ENCODE measurements at regions not wholly inside any gene's neighbourhood (a gene's known extent, or its start where the extent isn't known, plus 50 kb on each side); places are given as distances from the start of the nearest gene placed in this dataset.

- Histone ChIP-seq H3K4me2 (ENCODE audit: insufficient read depth, low read length, poor library complexity, severe bottlenecking) (no peak overlapping the region), H2AK5ac (ENCODE audit: low read depth, low read length) (no peak overlapping the region), H3K4me1 (ENCODE audit: control insufficient read depth in 2 of 2, insufficient read depth in 1 of 2, low read depth in 1 of 2, low read length in 2 of 2) (peaks cover 3 to 5% of the 10 kb centered on the region in 2 donors), H3K14ac (ENCODE audit: low read length) (no peak overlapping the region), H3K9me3 (replicated peaks in 1 of 2; ENCODE audit: control insufficient read depth in 2 of 2, insufficient read depth in 1 of 2, low read depth in 1 of 2, low read length in 2 of 2) (peaks cover 0 to 3% of the 10 kb centered on the region in 2 donors), H3K27me3 (ENCODE audit: control insufficient read depth in 3 of 3, insufficient read depth in 3 of 3, low read depth in 1 of 3, low read length in 3 of 3) (no peaks in the 10 kb centered on the region), H2BK12ac (ENCODE audit: low read length) (no peak overlapping the region), H2BK15ac (ENCODE audit: low read length) (no peak overlapping the region), H4K8ac (ENCODE audit: low read depth, low read length) (no peak overlapping the region), H2BK120ac (ENCODE audit: low read depth, low read length) (no peak overlapping the region), H3K23ac (ENCODE audit: low read depth, low read length, poor library complexity) (no peak overlapping the region), H3K4me3 (ENCODE audit: low read length in 2 of 2) (no peak overlapping the region), H2AFZ (ENCODE audit: low read length) (peak overlapping the region; percentile 82), H3K27ac (replicated peaks; ENCODE audit: low read length) (no peak overlapping the region), H3K18ac (ENCODE audit: low read length) (no peak overlapping the region), H3K79me1 (ENCODE audit: low read depth, low read length) (no peaks in the 10 kb centered on the region), H3K9ac (ENCODE audit: low read depth, low read length, poor library complexity) (no peak overlapping the region), H2BK5ac (ENCODE audit: low read length) (no peak overlapping the region), H4K91ac (ENCODE audit: low read depth, low read length, poor library complexity) (no peak overlapping the region), H3K36me3 (replicated peaks in 1 of 2; ENCODE audit: control insufficient read depth in 2 of 2, insufficient read depth in 2 of 2, low read length in 2 of 2) (no peaks in the 10 kb centered on the region), H3K4ac (ENCODE audit: low read length) (no peak overlapping the region)
- no CpG with 5 or more reads among the region's 2 CpGs for WGBS, 2 donors (ENCODE audit: extremely low coverage in 2 of 2, insufficient read length in 2 of 2, insufficient replicate concordance in 1 of 2)
- DNase-seq (ENCODE audit: low spot score), result no peak
These were observed 380.3 kb upstream of the PDE3A start for GRCh38 chr12:19988001-19988400.

GRCh38 chr12:19988459-19988873 is 379.9 kb upstream of the PDE3A start:
- Histone ChIP-seq H2BK5ac (ENCODE audit: low read length) (no peak overlapping the region), H2AK5ac (ENCODE audit: low read depth, low read length) (no peak overlapping the region), H3K14ac (ENCODE audit: low read length) (no peak overlapping the region), H3K27me3 (ENCODE audit: control insufficient read depth in 3 of 3, insufficient read depth in 3 of 3, low read depth in 1 of 3, low read length in 3 of 3) (no peaks in the 10 kb centered on the region), H3K18ac (ENCODE audit: low read length) (peak overlapping the region; percentile 35), H2BK12ac (ENCODE audit: low read length) (no peak overlapping the region), H3K9ac (ENCODE audit: low read depth, low read length, poor library complexity) (no peak overlapping the region), H4K91ac (ENCODE audit: low read depth, low read length, poor library complexity) (no peak overlapping the region), H3K4me2 (ENCODE audit: insufficient read depth, low read length, poor library complexity, severe bottlenecking) (no peak overlapping the region), H4K8ac (ENCODE audit: low read depth, low read length) (no peak overlapping the region), H3K79me1 (ENCODE audit: low read depth, low read length) (no peaks in the 10 kb centered on the region), H2BK15ac (ENCODE audit: low read length) (no peak overlapping the region), H3K4me3 (ENCODE audit: low read length in 2 of 2) (no peak overlapping the region), H3K4me1 (ENCODE audit: control insufficient read depth in 2 of 2, insufficient read depth in 1 of 2, low read depth in 1 of 2, low read length in 2 of 2) (peaks cover 3 to 5% of the 10 kb centered on the region in 2 donors), H2AFZ (ENCODE audit: low read length) (peak overlapping the region; percentile 82), H3K4ac (ENCODE audit: low read length) (no peak overlapping the region), H3K36me3 (replicated peaks in 1 of 2; ENCODE audit: control insufficient read depth in 2 of 2, insufficient read depth in 2 of 2, low read length in 2 of 2) (no peaks in the 10 kb centered on the region), H3K27ac (replicated peaks; ENCODE audit: low read length) (no peak overlapping the region), H3K23ac (ENCODE audit: low read depth, low read length, poor library complexity) (no peak overlapping the region), H3K9me3 (replicated peaks in 1 of 2; ENCODE audit: control insufficient read depth in 2 of 2, insufficient read depth in 1 of 2, low read depth in 1 of 2, low read length in 2 of 2) (peaks cover 0 to 3% of the 10 kb centered on the region in 2 donors), H2BK120ac (ENCODE audit: low read depth, low read length) (no peak overlapping the region)
- DNase-seq (ENCODE audit: low spot score), result no peak
- no CpG with 5 or more reads among the region's 3 CpGs for WGBS, 2 donors (ENCODE audit: extremely low coverage in 2 of 2, insufficient read length in 2 of 2, insufficient replicate concordance in 1 of 2)

GRCh38 chr12:19988948-19989347 is 379.4 kb upstream of the PDE3A start:
- no peak for DNase-seq (ENCODE audit: low spot score)
- Histone ChIP-seq H3K4me1 (ENCODE audit: control insufficient read depth in 2 of 2, insufficient read depth in 1 of 2, low read depth in 1 of 2, low read length in 2 of 2) (peaks cover 3 to 5% of the 10 kb centered on the region in 2 donors), H3K36me3 (replicated peaks in 1 of 2; ENCODE audit: control insufficient read depth in 2 of 2, insufficient read depth in 2 of 2, low read length in 2 of 2) (no peaks in the 10 kb centered on the region), H3K9ac (ENCODE audit: low read depth, low read length, poor library complexity) (no peak overlapping the region), H2AFZ (ENCODE audit: low read length) (peak overlapping the region; percentile 82), H2BK12ac (ENCODE audit: low read length) (no peak overlapping the region), H3K4ac (ENCODE audit: low read length) (no peak overlapping the region), H2BK15ac (ENCODE audit: low read length) (no peak overlapping the region), H2BK120ac (ENCODE audit: low read depth, low read length) (no peak overlapping the region), H3K79me1 (ENCODE audit: low read depth, low read length) (no peaks in the 10 kb centered on the region), H3K23ac (ENCODE audit: low read depth, low read length, poor library complexity) (no peak overlapping the region), H3K4me2 (ENCODE audit: insufficient read depth, low read length, poor library complexity, severe bottlenecking) (no peak overlapping the region), H4K91ac (ENCODE audit: low read depth, low read length, poor library complexity) (no peak overlapping the region), H3K4me3 (ENCODE audit: low read length in 2 of 2) (no peak overlapping the region), H3K14ac (ENCODE audit: low read length) (no peak overlapping the region), H2AK5ac (ENCODE audit: low read depth, low read length) (no peak overlapping the region), H3K9me3 (replicated peaks in 1 of 2; ENCODE audit: control insufficient read depth in 2 of 2, insufficient read depth in 1 of 2, low read depth in 1 of 2, low read length in 2 of 2) (peaks cover 0 to 3% of the 10 kb centered on the region in 2 donors), H3K27ac (replicated peaks; ENCODE audit: low read length) (no peak overlapping the region), H4K8ac (ENCODE audit: low read depth, low read length) (no peak overlapping the region), H2BK5ac (ENCODE audit: low read length) (no peak overlapping the region), H3K18ac (ENCODE audit: low read length) (no peak overlapping the region), H3K27me3 (ENCODE audit: control insufficient read depth in 3 of 3, insufficient read depth in 3 of 3, low read depth in 1 of 3, low read length in 3 of 3) (no peaks in the 10 kb centered on the region)
- no CpG with 5 or more reads among the region's 1 CpG for WGBS, 2 donors (ENCODE audit: extremely low coverage in 2 of 2, insufficient read length in 2 of 2, insufficient replicate concordance in 1 of 2)

GRCh38 chr12:19991146-19991545 is 377.2 kb upstream of the PDE3A start:
- Histone ChIP-seq H3K4me3 (ENCODE audit: low read length in 2 of 2) (no peak overlapping the region), H3K4ac (ENCODE audit: low read length) (no peak overlapping the region), H3K36me3 (replicated peaks in 1 of 2; ENCODE audit: control insufficient read depth in 2 of 2, insufficient read depth in 2 of 2, low read length in 2 of 2) (no peaks in the 10 kb centered on the region), H3K18ac (ENCODE audit: low read length) (no peak overlapping the region), H2AK5ac (ENCODE audit: low read depth, low read length) (no peak overlapping the region), H2AFZ (ENCODE audit: low read length) (peak overlapping the region; percentile 23), H3K4me1 (ENCODE audit: control insufficient read depth in 2 of 2, insufficient read depth in 1 of 2, low read depth in 1 of 2, low read length in 2 of 2) (peaks cover 3 to 5% of the 10 kb centered on the region in 2 donors), H3K9me3 (replicated peaks in 1 of 2; ENCODE audit: control insufficient read depth in 2 of 2, insufficient read depth in 1 of 2, low read depth in 1 of 2, low read length in 2 of 2) (peaks cover 0 to 3% of the 10 kb centered on the region in 2 donors), H2BK12ac (ENCODE audit: low read length) (no peak overlapping the region), H3K79me1 (ENCODE audit: low read depth, low read length) (no peaks in the 10 kb centered on the region), H4K8ac (ENCODE audit: low read depth, low read length) (no peak overlapping the region), H3K14ac (ENCODE audit: low read length) (no peak overlapping the region), H3K9ac (ENCODE audit: low read depth, low read length, poor library complexity) (no peak overlapping the region), H3K4me2 (ENCODE audit: insufficient read depth, low read length, poor library complexity, severe bottlenecking) (no peak overlapping the region), H2BK15ac (ENCODE audit: low read length) (no peak overlapping the region), H3K27me3 (ENCODE audit: control insufficient read depth in 3 of 3, insufficient read depth in 3 of 3, low read depth in 1 of 3, low read length in 3 of 3) (no peaks in the 10 kb centered on the region), H3K27ac (replicated peaks; ENCODE audit: low read length) (no peak overlapping the region), H2BK5ac (ENCODE audit: low read length) (no peak overlapping the region), H3K23ac (ENCODE audit: low read depth, low read length, poor library complexity) (no peak overlapping the region), H4K91ac (ENCODE audit: low read depth, low read length, poor library complexity) (no peak overlapping the region), H2BK120ac (ENCODE audit: low read depth, low read length) (no peak overlapping the region)
- no peak for DNase-seq (ENCODE audit: low spot score)
- no CpG with 5 or more reads among the region's 3 CpGs for WGBS, 2 donors (ENCODE audit: extremely low coverage in 2 of 2, insufficient read length in 2 of 2, insufficient replicate concordance in 1 of 2)
